Occipital lobe (tissue), 1 donor: ENCODE measurements at regions not wholly inside any gene's neighbourhood (a gene's known extent, or its start where the extent isn't known, plus 50 kb on each side); places are given as distances from the start of the nearest gene placed in this dataset.
"Not testable (repeated sequence)": the region's sequence is repeated elsewhere in the genome, so short reads cannot be mapped to it uniquely, and the experiment has no call there.

Experiments used
- DNase-seq: peaks from one replicate; lab custom pipeline; 2025; lab: John Stamatoyannopoulos, UW

DNA sequence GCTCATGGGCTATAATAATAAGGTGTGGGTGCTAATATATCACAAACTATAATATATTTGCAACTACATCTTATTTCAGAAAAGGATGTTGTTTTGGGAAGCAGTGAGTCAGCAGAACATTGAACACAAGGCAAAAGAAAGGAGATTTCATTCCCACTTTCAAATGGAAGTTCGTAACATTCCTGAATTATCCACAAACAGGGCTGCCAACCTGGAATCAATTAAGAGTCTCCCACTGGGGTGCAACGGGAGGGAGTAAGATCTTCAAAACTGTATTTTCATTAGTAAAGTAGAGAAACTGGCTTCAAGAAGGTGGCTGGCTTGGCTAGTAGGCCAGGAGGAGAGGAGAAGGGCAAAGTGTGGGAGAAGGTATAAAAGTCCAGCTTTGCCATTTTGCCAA lies 479.6 kb downstream of the CNTN3 start:
- no peak for DNase-seq

GRCh38 chr3:74131546-74132328 lies 482.7 kb downstream of the CNTN3 start:
- DNase-seq, result not testable (repeated sequence)

DNA sequence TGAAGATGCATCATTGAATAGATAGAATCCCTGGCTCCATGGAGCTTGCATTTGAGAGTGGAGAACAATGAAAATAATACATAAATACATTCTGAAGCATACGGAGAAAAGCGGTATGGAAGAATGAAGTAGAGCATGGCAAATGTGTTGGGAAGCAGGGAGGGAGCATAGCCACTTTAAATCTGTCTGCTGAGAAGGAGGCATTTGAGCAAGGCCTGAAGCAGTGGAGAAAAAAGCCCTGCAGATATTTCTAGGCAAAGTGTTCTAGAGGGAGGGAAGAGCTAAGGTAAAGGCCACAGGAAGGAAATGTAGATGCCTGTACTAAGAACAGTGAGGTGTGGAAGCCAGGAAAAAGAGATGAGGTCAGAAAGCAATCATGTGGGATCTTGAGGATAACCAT lies 484.8 kb downstream of the CNTN3 start:
- DNase-seq, result no peak

- DNase-seq, result no peak
Observed at GRCh38 chr3:74129056-74129455, 485.4 kb downstream of the CNTN3 start.

DNA sequence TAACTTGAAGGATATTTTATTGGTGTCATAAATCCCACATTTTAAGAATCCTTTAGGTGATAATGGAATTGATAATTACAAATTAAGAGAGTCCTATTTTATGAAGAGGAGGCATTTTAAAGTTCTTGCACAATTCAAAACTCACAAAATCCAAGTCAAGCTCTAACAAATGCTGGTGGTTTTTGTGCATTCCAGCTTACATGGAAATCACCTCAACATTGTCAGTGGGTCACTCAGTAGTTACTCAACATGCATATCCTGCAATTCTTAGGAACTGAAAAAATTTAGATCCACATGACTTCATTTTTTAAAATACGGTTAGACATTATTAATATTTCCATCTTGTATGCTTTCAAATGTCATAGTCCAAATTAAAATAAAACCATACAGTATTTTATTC lies 487.2 kb downstream of the CNTN3 start:
- DNase-seq, result no peak

DNA sequence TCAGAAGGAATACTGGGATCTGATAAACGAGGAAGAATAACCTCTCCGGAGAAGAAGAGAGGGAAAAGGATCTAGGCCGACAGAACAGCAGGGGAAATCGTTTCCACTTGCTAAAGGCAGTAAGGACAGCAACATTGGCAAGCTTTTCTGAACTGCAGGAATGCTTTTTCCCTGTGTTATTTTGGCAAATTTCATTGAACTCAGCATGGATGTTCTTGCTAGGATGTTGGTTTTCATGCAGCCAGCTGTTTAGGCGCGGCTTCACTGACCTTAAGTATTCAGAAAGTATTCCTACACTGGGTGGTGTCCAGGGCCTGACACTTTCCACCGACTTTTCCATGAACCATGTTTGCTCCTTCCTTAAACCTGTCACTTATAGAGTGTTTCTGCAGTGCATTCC lies 489.7 kb downstream of the CNTN3 start:
- DNase-seq, result no peak

GRCh38 chr3:74122281-74122680 lies 492.2 kb downstream of the CNTN3 start:
- DNase-seq, result no peak

DNA sequence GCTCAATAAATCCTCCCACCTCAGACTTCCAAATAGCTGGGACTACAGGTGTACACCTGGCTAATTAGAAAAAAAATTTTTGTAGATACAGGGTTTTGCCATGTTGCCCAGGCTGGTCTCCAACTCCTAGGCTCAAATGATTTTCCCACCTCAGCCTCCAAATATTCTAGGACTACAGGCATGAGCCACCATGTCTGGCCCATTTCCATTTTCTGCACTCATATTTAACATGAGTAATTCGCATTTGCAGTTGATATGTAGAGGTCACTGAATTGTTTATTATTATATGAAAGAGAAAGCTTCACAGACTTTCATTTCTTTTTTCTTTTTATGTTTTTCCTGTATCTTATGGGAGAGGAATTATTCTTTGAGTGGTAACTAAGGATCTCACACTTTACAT lies 492.7 kb downstream of the CNTN3 start:
- no peak for DNase-seq

DNA sequence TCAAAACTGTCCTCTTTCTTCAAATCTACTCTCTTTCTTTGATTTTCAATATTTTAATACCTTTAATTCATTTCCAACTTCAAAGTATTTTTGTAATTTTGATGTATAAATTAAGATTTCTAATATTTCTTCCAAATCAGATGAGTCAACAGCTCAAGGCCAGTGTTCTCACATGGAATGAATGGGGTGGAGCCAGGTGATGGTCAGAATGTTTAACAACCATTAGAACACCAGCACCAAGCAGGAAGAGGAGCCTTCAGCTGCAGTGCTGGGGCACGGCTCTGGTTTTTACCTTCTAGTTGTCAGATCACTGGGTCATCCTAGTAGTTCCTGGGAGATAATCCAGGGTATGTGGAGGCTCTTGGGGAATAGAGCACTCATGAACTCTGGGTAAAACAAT lies 494.5 kb upstream of the PDZRN3 start:
- DNase-seq, result no peak

DNA sequence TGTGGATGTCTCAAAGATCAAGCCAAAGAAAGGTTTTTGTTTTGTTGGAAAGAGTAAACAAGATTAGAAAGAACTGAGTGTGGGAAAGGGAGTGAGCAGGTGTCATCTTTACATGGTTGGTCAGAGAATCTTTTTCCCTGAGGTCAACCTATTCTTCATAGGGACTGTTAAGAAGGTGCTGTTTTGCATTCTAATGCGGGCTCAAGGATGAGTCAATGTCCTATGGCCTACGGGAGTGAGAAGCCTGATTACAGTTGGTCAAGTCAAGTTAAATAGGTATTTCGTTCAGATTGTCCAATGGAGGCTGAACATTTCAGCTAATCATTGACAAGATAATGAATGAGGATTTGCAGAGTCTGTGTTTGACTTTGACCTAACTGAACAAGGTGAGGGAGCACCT lies 491.2 kb upstream of the PDZRN3 start:
- no peak for DNase-seq

DNA sequence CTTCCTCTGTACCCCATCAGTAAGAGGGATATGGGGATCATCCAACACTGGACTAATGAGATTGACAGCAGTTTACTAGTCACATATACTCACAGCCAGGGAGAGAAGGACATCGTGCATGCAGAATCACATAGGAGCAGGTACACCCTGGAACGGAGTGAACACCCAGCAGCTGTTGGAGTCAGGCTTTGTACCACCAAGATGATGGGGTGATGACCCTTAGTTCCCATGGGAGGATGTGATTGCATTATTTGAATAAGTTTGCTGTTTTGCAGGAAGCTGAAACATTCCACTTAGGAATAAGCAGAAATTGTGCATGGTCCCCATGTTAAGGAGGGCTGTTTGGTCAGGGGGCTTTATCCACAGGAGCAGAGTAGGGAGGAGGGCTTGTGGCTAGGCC lies 482.7 kb upstream of the PDZRN3 start:
- DNase-seq, result no peak

DNA sequence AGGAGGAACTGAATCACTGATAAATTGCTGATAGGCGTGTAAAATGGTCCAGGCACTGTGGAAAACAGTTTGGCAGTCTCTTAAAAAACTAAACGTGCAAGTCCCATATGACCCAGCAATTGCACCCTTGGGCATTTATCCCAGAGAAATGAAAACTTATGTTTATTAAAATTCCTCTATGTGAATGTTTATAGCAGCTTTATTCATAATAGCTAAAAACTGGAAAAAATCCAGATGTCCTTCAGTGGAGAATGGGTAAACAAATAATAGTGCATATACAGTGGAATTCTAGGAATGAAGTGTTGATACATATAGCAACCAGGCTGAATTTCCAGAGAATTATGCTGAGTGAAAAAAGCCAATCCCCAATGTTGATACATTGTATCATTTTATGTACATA lies 482.2 kb upstream of the PDZRN3 start:
- DNase-seq, result no peak

DNA sequence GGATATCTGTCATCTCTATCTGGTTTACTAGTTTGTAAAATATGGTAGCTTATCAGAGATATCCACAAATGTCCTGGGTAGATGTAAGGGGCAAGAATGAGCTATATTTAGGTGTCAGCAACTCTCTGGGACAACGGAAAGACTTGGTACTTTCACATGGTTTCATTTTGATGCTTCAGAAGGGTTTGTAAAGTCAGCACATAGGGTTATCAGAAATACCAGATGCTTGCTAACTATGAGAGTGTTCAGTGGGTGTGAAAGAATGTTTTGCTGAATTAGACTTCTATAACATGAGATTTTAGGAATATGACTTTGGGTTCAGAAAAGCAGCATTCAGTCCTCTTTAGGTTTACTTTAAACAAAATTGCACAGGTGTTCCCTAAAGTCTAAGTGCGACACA lies 466.5 kb upstream of the PDZRN3 start:
- DNase-seq, result no peak

DNA sequence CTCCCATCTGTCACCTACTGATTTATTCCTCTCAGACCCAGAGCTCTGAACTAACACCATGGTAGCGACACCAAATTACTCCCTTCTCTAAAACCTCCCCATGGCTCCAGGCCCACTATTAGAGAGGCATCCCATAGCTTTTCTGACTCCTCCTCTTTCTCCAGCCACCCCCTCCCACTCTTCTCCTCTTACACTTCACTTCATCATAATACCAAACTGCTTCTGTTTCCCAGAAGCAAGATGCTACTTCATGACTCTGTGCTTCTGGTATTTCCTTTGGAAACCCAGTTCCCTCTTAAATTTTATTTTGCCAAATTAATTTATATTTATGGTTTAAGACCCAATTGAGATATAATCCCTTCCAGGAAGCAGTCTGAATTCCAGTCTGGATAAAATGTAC lies 465.1 kb upstream of the PDZRN3 start:
- DNase-seq, result no peak

- no peak for DNase-seq
Observed at GRCh38 chr3:74080056-74080461, 455.3 kb upstream of the PDZRN3 start.

DNA sequence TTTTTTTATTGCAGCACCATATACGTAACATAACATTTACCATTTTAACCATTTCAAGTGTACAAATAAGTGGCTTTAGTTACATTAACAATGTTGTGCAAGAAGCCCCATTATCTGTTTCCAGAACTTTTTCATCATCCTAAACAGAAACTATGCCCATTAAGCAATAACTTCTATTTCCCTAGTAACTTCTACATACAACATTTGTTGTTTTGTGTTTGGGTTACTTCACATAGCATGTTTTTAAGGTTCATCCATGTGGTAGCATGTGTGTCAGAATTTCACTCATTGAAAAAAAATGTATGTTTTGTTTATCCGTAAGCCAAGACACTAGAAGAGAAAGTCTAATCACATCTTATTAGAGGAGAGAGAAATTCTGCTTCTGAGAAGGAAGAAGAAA lies 450.5 kb upstream of the PDZRN3 start:
- no peak for DNase-seq

GRCh38 chr3:74074700-74075099 lies 450.0 kb upstream of the PDZRN3 start:
- no peak for DNase-seq

DNA sequence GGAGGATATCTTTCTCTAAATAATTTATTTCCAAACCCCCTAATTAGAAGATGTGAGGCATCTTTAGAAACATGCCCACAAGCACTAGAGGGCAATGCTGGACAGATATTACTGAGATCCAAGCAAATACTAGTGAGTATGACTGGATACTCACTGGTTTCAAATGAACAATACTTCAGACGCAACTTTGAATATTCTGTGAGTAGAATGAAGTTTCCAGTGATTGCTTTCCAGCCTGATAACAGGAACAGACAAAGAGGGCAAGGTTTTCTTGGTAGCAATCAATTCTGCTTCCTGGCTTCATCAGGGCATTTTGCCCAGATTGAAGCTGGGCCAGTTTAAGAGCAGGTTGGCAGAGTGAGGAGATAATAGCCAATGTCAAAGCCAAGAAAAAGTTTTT lies 442.6 kb upstream of the PDZRN3 start:
- DNase-seq, result no peak

GRCh38 chr3:74066456-74066855 lies 441.7 kb upstream of the PDZRN3 start:
- DNase-seq, result no peak

DNA sequence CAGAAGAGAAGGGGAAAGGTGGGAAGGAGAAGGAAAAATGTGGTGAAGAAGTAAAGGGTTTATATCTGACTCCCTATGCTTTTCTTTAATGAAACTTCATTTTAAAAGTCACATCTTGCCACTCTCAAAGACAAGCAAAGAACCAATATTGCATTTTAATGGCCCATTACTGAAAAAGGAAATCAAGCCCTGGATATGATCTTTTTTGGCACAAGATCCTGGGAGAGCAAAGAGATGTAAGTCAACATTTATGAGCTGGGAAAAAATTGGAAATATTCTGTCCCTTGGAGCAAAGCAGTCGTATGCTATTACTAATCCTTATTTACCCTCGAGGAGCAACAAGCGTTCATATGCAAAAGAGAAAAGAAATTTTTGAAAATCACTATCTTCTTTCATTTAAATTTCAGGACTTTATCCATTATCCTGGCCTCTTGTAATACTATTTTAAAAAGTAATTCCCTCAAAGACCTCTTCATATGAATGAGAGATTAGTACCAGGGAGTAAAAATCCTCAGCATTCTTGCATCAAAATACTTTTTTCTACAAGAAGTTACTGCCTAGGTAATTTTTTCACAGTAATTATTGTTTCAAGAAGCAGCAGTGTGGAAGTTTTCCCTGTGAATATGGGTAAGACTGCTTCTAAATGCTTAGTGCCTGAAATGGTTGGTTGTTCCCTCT lies 435.3 kb upstream of the PDZRN3 start:
- no peak for DNase-seq

- no peak for DNase-seq
Observed at GRCh38 chr3:74059301-74059922, 434.7 kb upstream of the PDZRN3 start.

DNA sequence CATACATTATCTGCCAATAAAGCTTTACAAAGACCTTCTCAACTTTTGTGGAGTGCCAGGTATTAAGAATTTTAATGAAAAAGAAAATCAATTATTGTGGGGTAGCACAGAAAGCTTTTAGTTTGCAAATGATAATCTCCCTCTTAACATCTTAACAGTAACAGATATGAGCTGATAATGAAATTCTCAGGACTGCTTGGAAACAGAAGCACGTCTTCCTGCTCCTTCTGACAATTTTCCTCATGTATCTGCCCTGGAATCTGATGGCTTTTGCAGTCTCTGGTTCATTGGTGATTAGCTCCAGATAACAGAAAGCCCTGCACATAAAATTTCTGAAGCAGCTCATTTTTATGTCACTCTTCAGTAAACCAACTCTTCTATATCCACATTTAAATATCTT lies 432.4 kb upstream of the PDZRN3 start:
- DNase-seq, result no peak

- DNase-seq, result no peak
Observed at GRCh38 chr3:74055061-74055460, 430.3 kb upstream of the PDZRN3 start.
